IMR-90 (cell line): ENCODE measurements at regions not wholly inside any gene's neighbourhood (a gene's known extent, or its start where the extent isn't known, plus 50 kb on each side); places are given as distances from the start of the nearest gene placed in this dataset.

Experiments used
- ATAC-seq: fragments of 200-7000 bp; cut with Tn5 transposase; 2 replicates; pipeline ENCODE4 v1.9.1; 2020; ENCODE audit warnings: low read depth, mild to moderate bottlenecking, moderate library complexity
- BruUV-seq: library from RNA; stranded (reverse); fragments of 400-500 nt; replicated peaks from 2 replicates; lab custom pipeline; 2021; lab: Mats Ljungman, UMichigan
- CTCF ChIA-PET: fragments of 300-600 bp; formaldehyde crosslinking; extraction: SDS; loops from one replicate; lab custom pipeline; 2021; ENCODE audit warnings: antibody characterized with exemption; lab: Yijun Ruan, JAX
- POLR2A ChIA-PET: fragments of 300-600 bp; sonication (Branson Sonifier 250); formaldehyde crosslinking; loops from one replicate; lab custom pipeline; 2022; ENCODE audit warnings: antibody characterized with exemption; ENCODE audit not compliant: unreplicated experiment; lab: Charles Lee
- DNase-seq: peaks from one replicate; pipeline ENCODE4 v3.0.0; 2013
- H2AFZ ChIP-seq: replicated peaks from 2 replicates; pipeline ENCODE3; 2013; ENCODE audit warnings: low read length, mild to moderate bottlenecking; ENCODE audit not compliant: poor library complexity
- H2AK5ac ChIP-seq: 2 replicates; pipeline ENCODE4 v1.6.1; 2013; ENCODE audit warnings: low read depth, low read length, inconsistent platforms
- H2AK9ac ChIP-seq: replicated peaks from 2 replicates; pipeline ENCODE3; 2013; ENCODE audit warnings: mild to moderate bottlenecking, low read depth, low read length, moderate library complexity; ENCODE audit not compliant: poor library complexity
- H2BK120ac ChIP-seq: 2 replicates; pipeline ENCODE4 v1.6.1; 2013; ENCODE audit warnings: low read depth, low read length, inconsistent platforms
- H2BK15ac ChIP-seq: 3 replicates; pipeline ENCODE4 v1.6.1; 2013; ENCODE audit warnings: low read depth, low read length, inconsistent platforms
- H2BK20ac ChIP-seq: 2 replicates; pipeline ENCODE4 v1.6.1; 2013; ENCODE audit warnings: low read depth, mild to moderate bottlenecking, inconsistent platforms, low read length, moderate library complexity
- H2BK5ac ChIP-seq: 2 replicates; pipeline ENCODE4 v1.6.1; 2013; ENCODE audit warnings: mild to moderate bottlenecking, low read depth, low read length, inconsistent platforms; ENCODE audit not compliant: poor library complexity, severe bottlenecking
- H3K14ac ChIP-seq: replicated peaks from 2 replicates; pipeline ENCODE4 v1.6.1; 2013; ENCODE audit warnings: low read depth, low read length, inconsistent platforms
- H3K18ac ChIP-seq: 2 replicates; pipeline ENCODE4 v1.6.1; 2013; ENCODE audit warnings: low read depth, low read length, control low read depth
- H3K23ac ChIP-seq: 2 replicates; pipeline ENCODE4 v1.6.1; 2013; ENCODE audit warnings: low read depth, low read length, inconsistent platforms
- H3K27ac ChIP-seq: 2 replicates; pipeline ENCODE4 v1.5.1; 2013; ENCODE audit warnings: mild to moderate bottlenecking, control low read depth, low read length; ENCODE audit not compliant: insufficient read depth
- H3K27me3 ChIP-seq: 2 replicates; pipeline ENCODE4 v1.6.1; 2013; ENCODE audit warnings: low read length; ENCODE audit not compliant: control insufficient read depth, insufficient read depth
- H3K36me3 ChIP-seq: 2 replicates; pipeline ENCODE4 v1.6.1; 2013; ENCODE audit warnings: low read length, mixed read lengths; ENCODE audit not compliant: control insufficient read depth, insufficient read depth
- H3K4ac ChIP-seq: 2 replicates; pipeline ENCODE4 v1.6.1; 2013; ENCODE audit warnings: low read depth, low read length, inconsistent platforms
- H3K4me1 ChIP-seq: 2 replicates; pipeline ENCODE4 v1.6.1; 2013; ENCODE audit warnings: low read length, mixed read lengths; ENCODE audit not compliant: control insufficient read depth, insufficient read depth
- H3K4me2 ChIP-seq: 2 replicates; pipeline ENCODE4 v1.6.1; 2013; ENCODE audit warnings: low read depth, mild to moderate bottlenecking, control low read depth, low read length, moderate library complexity
- H3K4me3 ChIP-seq: 2 replicates; pipeline ENCODE4 v1.5.1; 2013; ENCODE audit warnings: low read depth, mild to moderate bottlenecking, control low read depth, low read length, moderate library complexity; ENCODE audit not compliant: insufficient read depth
- H3K56ac ChIP-seq: 2 replicates; pipeline ENCODE4 v1.6.1; 2013; ENCODE audit warnings: low read length, inconsistent platforms; ENCODE audit not compliant: insufficient read depth; ENCODE audit errors: extremely low read depth
- H3K79me1 ChIP-seq, 2 experiments: 2 replicates each; pipeline ENCODE4 v1.6.1; 2013; ENCODE audit warnings: low read length in 2 of 2, inconsistent platforms in 1 of 2, low read depth in 1 of 2
- H3K9ac ChIP-seq: 2 replicates; pipeline ENCODE4 v1.6.1; 2013; ENCODE audit warnings: low read depth, low read length, control low read depth
- H3K9me1 ChIP-seq: 2 replicates; pipeline ENCODE4 v1.6.1; 2013; ENCODE audit warnings: low read length, inconsistent platforms; ENCODE audit not compliant: insufficient read depth
- H3K9me3 ChIP-seq: 2 replicates; pipeline ENCODE4 v1.6.1; 2013; ENCODE audit warnings: low read length; ENCODE audit not compliant: control insufficient read depth, insufficient read depth
- H4K20me1 ChIP-seq: 2 replicates; pipeline ENCODE4 v1.6.1; 2013; ENCODE audit warnings: low read length, inconsistent platforms; ENCODE audit not compliant: insufficient read depth
- H4K5ac ChIP-seq: 2 replicates; pipeline ENCODE4 v1.6.1; 2013; ENCODE audit warnings: mild to moderate bottlenecking, low read depth, low read length, control low read depth
- H4K8ac ChIP-seq, 2 experiments: 2 replicates each; pipeline ENCODE4 v1.6.1; 2013; ENCODE audit warnings: low read depth in 2 of 2, low read length in 2 of 2, control low read depth in 1 of 2, inconsistent platforms in 1 of 2
- H4K91ac ChIP-seq: 2 replicates; pipeline ENCODE4 v1.6.1; 2013; ENCODE audit warnings: low read depth, low read length, inconsistent platforms; ENCODE audit not compliant: insufficient read depth
- MXI1 ChIP-seq: IDR thresholded peaks from 2 replicates; pipeline ENCODE4 v1.6.1; 2012; ENCODE audit warnings: low read depth, mild to moderate bottlenecking, low read length, moderate library complexity, borderline replicate concordance
- NFE2L2 ChIP-seq: fragments of 150-350 bp; IDR thresholded peaks from 2 replicates; pipeline ENCODE4 v1.6.1; 2016; ENCODE audit warnings: low read depth, mild to moderate bottlenecking, low read length
- RFX5 ChIP-seq: IDR thresholded peaks from 2 replicates; pipeline ENCODE4 v1.8.0; 2012; ENCODE audit warnings: low read depth, mild to moderate bottlenecking, low read length, moderate library complexity
- WGBS, 2 experiments: methylation state at CpG; one replicate each; pipeline versions ENCODE4 v1.1.5 to v1.1.7; 2013; ENCODE audit warnings: missing lambda C conversion rate in 2 of 2; ENCODE audit not compliant: insufficient read length in 1 of 2; ENCODE audit errors: extremely low coverage in 2 of 2; 5-methylcytosine and 5-hydroxymethylcytosine counted together
- dilution Hi-C: fragments of 300-500 bp; cut with HindIII; formaldehyde crosslinking; loops from one replicate; pipeline ENCODE4 v1.14.3; 2018; ENCODE audit warnings: low sequenced_read_pairs; ENCODE audit not compliant: unreplicated experiment
- in situ Hi-C: fragments of 300-500 bp; cut with MboI; formaldehyde crosslinking; loops from 3 replicates; pipeline ENCODE4 v1.14.3; 2019; ENCODE audit warnings: low sequenced_read_pairs, inconsistent platforms, mixed read lengths
- intact Hi-C: fragments of 100-400 bp; cut with micrococcal nuclease; formaldehyde crosslinking; loops from 2 replicates; pipeline ENCODE4 v1.10.0; 2022

- dilution Hi-C loops (no loop called here), in situ Hi-C loops (no loop called here), intact Hi-C loops (no loop called here)
- H3K27ac ChIP-seq = no peak overlapping the region
- no peak overlapping the region; the same call in 1 of the 2 replicates for H3K18ac ChIP-seq
- no peaks in the 10 kb centered on the region for H3K79me1 ChIP-seq
- WGBS, 2 experiments = no CpG with 5 or more reads among the region's 2 CpGs
- TF ChIP-seq RFX5 = no peak
- no peak for TF ChIP-seq MXI1
- no peak for TF ChIP-seq NFE2L2
- H3K14ac ChIP-seq = no peak overlapping the region
- no peaks in the 10 kb centered on the region for H3K9me3 ChIP-seq
- no peak overlapping the region for H3K4ac ChIP-seq
- 0 out of 2 replicates have a peak overlapping the region, but pooled peaks have one; percentile 11 for H2BK120ac ChIP-seq
- no peaks in the 10 kb centered on the region for H3K36me3 ChIP-seq
- H2BK15ac ChIP-seq = no peak overlapping the region
- H4K20me1 ChIP-seq = no peaks in the 10 kb centered on the region
- DNase-seq (no peak), ATAC-seq (no peak)
- H3K4me2 ChIP-seq = no peak overlapping the region
- ChIA-PET POLR2A (no interaction called here), CTCF (no interaction called here)
- no peak overlapping the region for H2AK5ac ChIP-seq
- H4K91ac ChIP-seq = peak overlapping the region; percentile 52
- H3K56ac ChIP-seq = no peak overlapping the region
- no peaks in the 10 kb centered on the region for H3K27me3 ChIP-seq
- no peak overlapping the region for H2BK5ac ChIP-seq
- no peak overlapping the region for H2AK9ac ChIP-seq
- no peak overlapping the region for H2AFZ ChIP-seq
- no peak overlapping the region for H3K4me3 ChIP-seq
- no TSS peak for BruUV-seq
- H3K9ac ChIP-seq = no peak overlapping the region
- H3K23ac ChIP-seq = no peak overlapping the region
- no peak overlapping the region for H2BK20ac ChIP-seq
- no peak overlapping the region for H4K8ac ChIP-seq
- H3K9me1 ChIP-seq = no peaks in the 10 kb centered on the region
- peaks cover 4% of the 10 kb centered on the region; the same call in 1 of the 2 replicates for H3K4me1 ChIP-seq
- peak overlapping the region; percentile 6; the same call in 1 of the 2 replicates for H4K5ac ChIP-seq
These were observed 235.4 kb upstream of the CCDC179 start for GRCh38 chr11:23095650-23096189.
